ENCODE measurements at regions not wholly inside any gene's neighbourhood (a gene's known extent, or its start where the extent isn't known, plus 50 kb on each side); places are given as distances from the start of the nearest gene placed in this dataset.

- no peak overlapping the region for H3K4me3 ChIP-seq
- DNase-seq: no peak
- WGBS, 2 donors: 35 to 61% methylated on average over 2 of the region's 2 CpGs
- intact Hi-C loops (cut with DNase I): loop anchor here in 3 of 10 donors (10.0 kb wide), 2 partner anchors 109 to 371 kb away; partner anchors contain the start of gene PDGFD (in 1 of the 3)
- TF ChIP-seq CTCF (IDR thresholded peaks at IDR 0.05): no peak
- H3K9me3 ChIP-seq: peaks cover 0 to 21% (median 0%) of the 10 kb centered on the region in 11 donors
- no peaks in the 10 kb centered on the region for H3K36me3 ChIP-seq
- H3K27ac ChIP-seq: peak overlapping the region in 5 of 10 donors; percentile 12 to 54 (median 29)
- H3K4me1 ChIP-seq: peaks cover 0 to 7% (median 0%) of the 10 kb centered on the region in 9 donors
- ATAC-seq: peak in 7 of 8 donors; percentile 61 to 81 (median 69)
- no peaks in the 10 kb centered on the region for H3K27me3 ChIP-seq
These were observed 242.2 kb upstream of the DDI1 start for GRCh38 chr11:103794262-103794661.

- 29 to 47% methylated on average over 1 of the region's 1 CpG for WGBS, 2 donors
- Histone ChIP-seq H3K27ac (peak overlapping the region in 8 of 10 donors; percentile 16 to 76 (median 48)), H3K36me3 (no peaks in the 10 kb centered on the region), H3K4me1 (peaks cover 0 to 27% (median 18%) of the 10 kb centered on the region in 9 donors), H3K9me3 (no peaks in the 10 kb centered on the region), H3K4me3 (no peak overlapping the region), H3K27me3 (no peaks in the 10 kb centered on the region)
- TF ChIP-seq CTCF (IDR thresholded peaks at IDR 0.05): no peak
- ATAC-seq: peak in 7 of 8 donors; percentile 37 to 73 (median 67)
- peak in 1 of 2 donors; percentile 20 for DNase-seq
- intact Hi-C loops (cut with DNase I): loop anchor here in 3 of 10 donors (10.0 kb wide), 2 partner anchors 113 to 367 kb away; partner anchors contain the start of gene PDGFD (in 1 of the 3)
These were observed 238.4 kb upstream of the DDI1 start for GRCh38 chr11:103798026-103798425.

DNA sequence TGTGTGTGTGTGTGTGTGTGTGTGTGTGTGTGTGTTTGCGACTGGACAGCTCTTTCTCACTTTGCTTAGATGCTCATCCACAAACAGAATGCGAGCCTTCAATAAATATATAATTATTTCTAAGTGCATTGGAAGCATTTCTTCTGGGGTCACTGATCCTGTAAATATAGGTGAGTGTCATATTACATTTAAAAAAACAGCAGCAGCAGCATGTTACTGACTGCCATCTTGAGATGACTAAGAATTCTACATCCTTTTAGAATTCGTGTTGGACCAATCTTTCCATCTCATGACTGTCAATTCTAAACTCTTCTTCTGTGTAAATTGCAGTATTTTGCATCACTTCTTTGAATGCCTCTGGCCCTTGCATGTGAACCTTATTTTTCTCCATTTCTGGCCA lies 238.0 kb upstream of the DDI1 start:
- WGBS, 2 donors: 51 to 73% methylated on average over 3 of the region's 3 CpGs
- Histone ChIP-seq H3K9me3 (no peaks in the 10 kb centered on the region), H3K27me3 (no peaks in the 10 kb centered on the region), H3K36me3 (no peaks in the 10 kb centered on the region), H3K4me3 (no peak overlapping the region), H3K4me1 (peaks cover 0 to 27% (median 18%) of the 10 kb centered on the region in 9 donors), H3K27ac (peak overlapping the region in 3 of 10 donors; percentile 32 to 82 (median 74))
- no peak for ATAC-seq
- TF ChIP-seq CTCF (IDR thresholded peaks at IDR 0.05): no peak
- no peak for DNase-seq
- intact Hi-C loops (cut with DNase I): loop anchor here in 3 of 10 donors (10.0 kb wide), 2 partner anchors 114 to 366 kb away; partner anchors contain the start of gene PDGFD (in 1 of the 3)

- peak; percentile 36 to 92 (median 80) for ATAC-seq
- 11 to 17% methylated on average over 9 of the region's 9 CpGs for WGBS, 2 donors
- Histone ChIP-seq H3K4me3 (no peak overlapping the region), H3K4me1 (peaks cover 0 to 27% (median 19%) of the 10 kb centered on the region in 9 donors), H3K27me3 (no peaks in the 10 kb centered on the region), H3K27ac (peak overlapping the region; percentile 31 to 82 (median 58)), H3K9me3 (no peaks in the 10 kb centered on the region), H3K36me3 (no peaks in the 10 kb centered on the region)
- intact Hi-C loops (cut with DNase I): no loop called here
- peak in 1 of 2 donors; percentile 56 for DNase-seq
- peak in 4 of 9 donors; percentile 10 to 31 (median 20) for TF ChIP-seq CTCF (IDR thresholded peaks at IDR 0.05)
These were observed 235.9 kb upstream of the DDI1 start for GRCh38 chr11:103800406-103801114.
